AG08396 (cell line): ENCODE measurements at regions not wholly inside any gene's neighbourhood (a gene's known extent, or its start where the extent isn't known, plus 50 kb on each side); places are given as distances from the start of the nearest gene placed in this dataset.
"Not testable (repeated sequence)": the region's sequence is repeated elsewhere in the genome, so short reads cannot be mapped to it uniquely, and the experiment has no call there.

Source experiments
- DNase-seq: peaks from one replicate; pipeline ENCODE4 v3.0.0; 2012; ENCODE audit warnings: low spot score, mixed read lengths

DNA sequence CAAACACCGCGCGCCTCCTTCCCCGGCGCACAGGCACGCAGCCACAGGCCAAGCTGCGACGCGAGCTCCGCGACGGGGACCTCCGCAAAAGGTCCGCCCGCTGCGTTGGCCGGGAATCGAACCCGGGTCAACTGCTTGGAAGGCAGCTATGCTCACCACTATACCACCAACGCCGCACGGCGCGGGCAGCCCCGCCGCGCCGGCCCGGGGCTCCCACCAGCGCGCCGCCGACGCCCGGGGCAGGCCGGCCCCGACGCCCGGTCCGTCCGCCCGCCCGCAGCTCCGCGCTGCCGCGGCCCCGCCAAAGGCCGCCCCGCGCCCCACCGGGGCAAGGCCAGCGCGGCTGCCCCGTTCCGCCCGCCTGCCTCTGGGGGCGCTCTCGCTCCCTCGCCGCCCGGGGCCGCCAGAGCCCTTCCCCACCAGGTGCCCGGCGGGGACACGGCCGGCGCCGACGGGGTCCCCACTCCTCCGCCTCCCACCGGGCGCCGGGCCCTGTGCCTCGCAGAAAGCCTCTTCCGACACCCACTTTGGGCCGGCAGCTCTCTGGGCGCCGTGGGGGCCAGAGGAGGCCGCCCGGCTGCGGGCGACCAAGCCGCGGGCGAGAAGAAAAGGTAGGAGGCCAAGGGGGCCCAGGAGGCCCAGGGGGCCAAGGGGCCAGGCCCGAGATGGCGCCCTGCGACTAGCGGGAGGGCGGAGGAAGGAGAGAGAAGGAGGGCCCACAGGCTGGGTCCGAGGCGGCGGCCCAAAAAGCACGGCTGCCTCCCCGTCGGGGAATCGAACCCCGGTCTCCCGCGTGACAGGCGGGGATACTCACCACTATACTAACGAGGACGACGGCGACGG is 50.2 kb upstream of the FCGR2A start:
- not testable (repeated sequence) for DNase-seq

DNA sequence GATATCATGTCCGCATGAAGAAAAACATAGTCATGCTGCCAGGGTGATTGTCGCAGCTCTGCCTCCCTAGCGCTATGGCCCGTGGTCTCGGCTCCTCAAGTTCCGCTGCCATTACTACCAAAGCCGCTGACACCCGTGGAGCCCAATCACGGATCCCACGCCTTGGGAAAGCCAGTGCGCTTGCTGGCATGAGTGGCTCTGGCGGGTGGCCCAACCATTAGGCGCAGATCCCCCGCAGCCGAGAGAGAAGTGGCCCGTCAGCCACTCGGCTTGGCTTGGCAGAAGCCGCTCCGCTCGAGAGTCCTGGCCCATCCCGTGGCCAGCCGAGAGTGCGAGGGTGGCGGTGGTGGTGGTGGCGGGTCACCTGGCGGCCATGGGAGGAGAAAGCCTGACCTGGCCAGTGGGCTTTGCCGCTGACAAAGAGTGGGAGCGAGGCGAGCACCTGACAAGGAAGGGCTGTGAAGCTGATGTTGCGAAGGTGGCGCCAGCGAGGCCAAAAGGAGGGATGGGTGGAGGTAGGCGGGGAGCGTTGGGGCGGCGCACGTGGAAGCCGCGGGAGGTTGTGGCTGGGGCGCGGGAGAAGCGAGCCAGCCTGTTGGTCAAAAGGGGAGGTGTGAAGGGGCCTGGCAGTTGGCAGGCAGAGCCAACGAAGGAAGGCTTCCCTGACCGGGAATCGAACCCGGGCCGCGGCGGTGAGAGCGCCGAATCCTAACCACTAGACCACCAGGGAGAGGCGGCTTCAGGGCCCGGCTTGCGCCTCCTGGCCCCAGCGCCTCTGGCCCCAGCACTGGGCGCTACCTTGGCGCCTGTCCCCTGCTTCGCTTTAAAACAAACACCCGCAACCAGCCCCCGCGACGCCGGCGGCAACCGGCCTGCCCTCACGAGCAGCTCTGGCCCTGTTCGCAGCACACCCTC is 51.0 kb upstream of the FCGR2A start:
- DNase-seq, result not testable (repeated sequence)

- not testable (repeated sequence) for DNase-seq
Measured at GRCh38 chr1:161451698-161452348, 53.4 kb upstream of the FCGR2A start.

DNA sequence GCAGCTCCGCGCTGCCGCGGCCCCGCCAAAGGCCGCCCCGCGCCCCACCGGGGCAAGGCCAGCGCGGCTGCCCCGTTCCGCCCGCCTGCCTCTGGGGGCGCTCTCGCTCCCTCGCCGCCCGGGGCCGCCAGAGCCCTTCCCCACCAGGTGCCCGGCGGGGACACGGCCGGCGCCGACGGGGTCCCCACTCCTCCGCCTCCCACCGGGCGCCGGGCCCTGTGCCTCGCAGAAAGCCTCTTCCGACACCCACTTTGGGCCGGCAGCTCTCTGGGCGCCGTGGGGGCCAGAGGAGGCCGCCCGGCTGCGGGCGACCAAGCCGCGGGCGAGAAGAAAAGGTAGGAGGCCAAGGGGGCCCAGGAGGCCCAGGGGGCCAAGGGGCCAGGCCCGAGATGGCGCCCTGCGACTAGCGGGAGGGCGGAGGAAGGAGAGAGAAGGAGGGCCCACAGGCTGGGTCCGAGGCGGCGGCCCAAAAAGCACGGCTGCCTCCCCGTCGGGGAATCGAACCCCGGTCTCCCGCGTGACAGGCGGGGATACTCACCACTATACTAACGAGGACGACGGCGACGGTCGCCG is 57.4 kb upstream of the FCGR2A start:
- DNase-seq, result not testable (repeated sequence)

DNA sequence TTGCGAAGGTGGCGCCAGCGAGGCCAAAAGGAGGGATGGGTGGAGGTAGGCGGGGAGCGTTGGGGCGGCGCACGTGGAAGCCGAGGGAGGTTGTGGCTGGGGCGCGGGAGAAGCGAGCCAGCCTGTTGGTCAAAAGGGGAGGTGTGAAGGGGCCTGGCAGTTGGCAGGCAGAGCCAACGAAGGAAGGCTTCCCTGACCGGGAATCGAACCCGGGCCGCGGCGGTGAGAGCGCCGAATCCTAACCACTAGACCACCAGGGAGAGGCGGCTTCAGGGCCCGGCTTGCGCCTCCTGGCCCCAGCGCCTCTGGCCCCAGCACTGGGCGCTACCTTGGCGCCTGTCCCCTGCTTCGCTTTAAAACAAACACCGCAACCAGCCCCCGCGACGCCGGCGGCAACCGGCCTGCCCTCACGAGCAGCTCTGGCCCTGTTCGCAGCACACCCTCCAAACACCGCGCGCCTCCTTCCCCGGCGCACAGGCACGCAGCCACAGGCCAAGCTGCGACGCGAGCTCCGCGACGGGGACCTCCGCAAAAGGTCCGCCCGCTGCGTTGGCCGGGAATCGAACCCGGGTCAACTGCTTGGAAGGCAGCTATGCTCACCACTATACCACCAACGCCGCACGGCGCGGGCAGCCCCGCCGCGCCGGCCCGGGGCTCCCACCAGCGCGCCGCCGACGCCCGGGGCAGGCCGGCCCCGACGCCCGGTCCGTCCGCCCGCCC is 58.1 kb upstream of the FCGR2A start:
- DNase-seq, result not testable (repeated sequence)

GRCh38 chr1:161444725-161445124 is 60.5 kb upstream of the FCGR2A start:
- not testable (repeated sequence) for DNase-seq

- DNase-seq, result not testable (repeated sequence)
Measured at GRCh38 chr1:161444255-161444654, 61.0 kb upstream of the FCGR2A start.

GRCh38 chr1:161440312-161440894 is 64.9 kb upstream of the FCGR2A start:
- peak; percentile 82 for DNase-seq

GRCh38 chr1:161439280-161440232 is 65.7 kb upstream of the FCGR2A start:
- peak; percentile 58 for DNase-seq

DNA sequence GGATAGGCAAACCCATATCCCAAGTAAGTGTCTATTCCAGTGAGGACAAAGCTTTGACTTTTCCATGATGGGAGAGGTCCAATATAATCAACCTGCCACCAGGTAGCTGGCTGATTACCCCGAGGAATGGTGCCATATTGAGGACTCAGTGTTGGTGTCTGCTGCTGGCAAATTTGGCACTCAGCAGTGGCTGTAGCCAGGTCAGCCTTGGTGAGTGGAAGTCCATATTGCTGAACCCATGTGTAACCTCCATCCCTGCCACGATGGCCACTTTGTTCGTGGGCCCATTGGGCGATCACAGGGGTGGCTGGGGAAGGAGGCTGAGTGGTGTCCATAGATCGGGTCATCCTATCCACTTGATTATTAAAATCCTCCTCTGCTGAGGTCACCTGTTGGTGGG is 65.5 kb upstream of the CFAP126 start:
- DNase-seq, result not testable (repeated sequence)

DNA sequence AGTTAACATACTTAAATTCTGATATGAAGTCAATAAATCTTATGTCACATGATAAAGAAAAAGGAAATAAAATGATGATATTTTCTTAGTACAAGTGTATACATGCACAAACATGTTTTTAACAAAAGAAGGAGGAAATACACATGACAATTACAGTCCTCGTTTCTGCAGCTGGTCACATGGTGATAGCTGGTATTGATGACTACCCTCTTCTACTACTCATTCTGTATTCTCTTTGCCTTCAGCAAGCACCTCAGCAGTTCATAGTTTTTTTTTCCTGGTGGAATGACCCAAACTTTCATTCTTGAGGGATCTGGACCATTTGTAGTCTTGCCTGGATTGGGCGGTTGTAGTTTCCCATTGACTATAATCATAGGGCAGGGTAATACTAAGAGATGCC is 64.4 kb upstream of the CFAP126 start:
- DNase-seq, result no peak

DNA sequence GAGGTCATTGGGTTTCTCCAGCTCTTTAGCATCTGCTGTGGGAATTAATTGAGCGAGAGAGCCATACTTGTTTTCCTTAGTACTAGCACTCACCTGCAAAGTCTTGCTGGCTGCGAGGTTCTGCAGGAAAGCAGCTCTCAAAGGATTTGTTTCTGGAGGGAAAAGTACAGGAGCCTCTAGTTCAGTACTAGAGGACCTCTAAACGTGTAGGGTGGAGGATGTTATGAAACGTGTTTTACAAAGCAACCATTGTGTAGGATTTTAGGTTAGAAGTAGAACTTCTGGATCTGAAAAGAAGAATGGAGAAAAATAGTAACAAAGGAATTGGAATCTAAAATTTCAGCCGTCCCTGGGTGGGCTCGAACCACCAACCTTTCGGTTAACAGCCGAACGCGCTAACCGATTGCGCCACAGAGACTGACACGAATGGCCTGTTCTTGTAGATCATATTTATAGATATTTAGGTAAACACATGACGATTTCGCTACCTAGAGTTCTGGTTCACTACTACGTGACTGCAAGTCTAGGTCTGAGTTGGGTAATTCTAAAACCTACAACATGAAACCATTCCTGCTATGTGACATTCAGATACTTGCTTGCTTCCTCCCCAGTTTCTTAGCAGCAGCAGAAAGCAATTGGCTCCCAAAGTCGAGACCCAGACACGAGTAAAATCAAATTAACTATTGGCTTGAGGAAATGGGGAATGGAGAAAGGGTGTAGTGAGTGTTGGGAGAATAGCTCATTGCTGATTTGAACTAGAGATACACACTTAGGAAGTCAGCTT is 60.2 kb upstream of the CFAP126 start:
- peak; percentile 29 for DNase-seq

- not testable (repeated sequence) for DNase-seq
Measured at GRCh38 chr1:161422914-161423313, 55.2 kb upstream of the CFAP126 start.

GRCh38 chr1:161421456-161421855 is 53.8 kb upstream of the CFAP126 start:
- DNase-seq, result no peak

DNA sequence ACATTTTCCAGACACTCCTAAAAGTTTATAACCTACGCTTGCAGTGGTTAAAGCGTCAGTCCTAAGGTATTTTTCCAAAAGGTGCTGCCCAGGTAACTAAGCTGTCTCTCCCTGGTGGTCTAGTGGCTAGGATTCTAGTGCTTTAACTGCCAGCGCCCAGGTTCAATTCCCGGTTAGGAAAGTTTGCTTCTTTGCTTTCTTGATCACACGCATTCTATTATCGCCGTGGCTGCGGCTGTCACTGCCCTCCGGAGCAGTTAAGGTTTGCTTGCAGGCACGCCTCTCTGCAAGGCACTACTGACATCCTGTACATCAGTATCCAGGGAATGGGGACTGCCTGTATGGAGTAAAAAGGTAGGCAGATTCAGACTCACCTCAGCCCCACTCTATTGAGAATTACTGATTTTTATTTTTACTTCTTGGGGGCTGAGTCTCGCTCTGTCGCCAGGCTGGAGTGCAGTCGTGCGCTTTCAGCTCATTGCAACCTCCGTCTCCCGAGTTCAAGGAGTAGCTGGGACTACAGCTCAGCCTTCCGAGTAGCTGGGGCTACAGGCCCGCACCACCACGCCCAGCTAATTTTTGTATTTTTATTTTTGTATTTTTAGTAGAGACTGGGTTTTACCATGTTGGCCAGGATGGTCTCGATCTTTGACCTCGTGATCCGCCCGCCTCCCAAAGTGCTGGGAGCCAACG is 53.2 kb upstream of the CFAP126 start:
- DNase-seq, result no peak

GRCh38 chr1:161417536-161417935 is 49.9 kb upstream of the CFAP126 start:
- DNase-seq, result not testable (repeated sequence)
